Ovary (tissue), 7 donors: ENCODE measurements at regions not wholly inside any gene's neighbourhood (a gene's known extent, or its start where the extent isn't known, plus 50 kb on each side); places are given as distances from the start of the nearest gene placed in this dataset.
"Not testable (repeated sequence)": the region's sequence is repeated elsewhere in the genome, so short reads cannot be mapped to it uniquely, and the experiment has no call there.

Experiments used
- DNase-seq, 5 donors: peaks; one replicate each; pipeline ENCODE4 v3.0.0-alpha.2; 2019 to 2020
- H3K27ac ChIP-seq, 2 donors: fragments of 200-600 bp; one replicate each; pipeline versions ENCODE4 v1.5.1 to v1.8.0; 2019 to 2022
- H3K27me3 ChIP-seq: fragments of 200-600 bp; one replicate; pipeline ENCODE4 v1.8.0; 2022
- H3K36me3 ChIP-seq: fragments of 200-600 bp; sonication (generic); one replicate; pipeline ENCODE4 v1.5.1; 2019
- H3K4me1 ChIP-seq: one replicate; pipeline ENCODE4 v1.8.1; 2013; ENCODE audit warnings: mild to moderate bottlenecking, moderate library complexity; ENCODE audit not compliant: insufficient read depth
- H3K4me3 ChIP-seq: fragments of 200-600 bp; sonication (generic); one replicate; pipeline ENCODE4 v1.5.1; 2017
- H3K9me3 ChIP-seq, 2 donors: fragments of 200-600 bp in 1 of 2; sonication (generic) in 1 of 2; one replicate each; pipeline versions ENCODE4 v1.5.1 to v1.8.1; 2013 to 2019; ENCODE audit warnings: mild to moderate bottlenecking in 1 of 2, moderate library complexity in 1 of 2
- EP300 ChIP-seq: sonication (generic); formaldehyde crosslinking; IDR thresholded peaks from one replicate; pipeline ENCODE4 v1.6.1; 2017; ENCODE audit warnings: antibody characterized with exemption
- POLR2A ChIP-seq: fragments of 450-650 bp; IDR thresholded peaks from one replicate; pipeline ENCODE4 v1.6.1; 2017; ENCODE audit warnings: antibody characterized with exemption, mild to moderate bottlenecking, moderate library complexity
- WGBS, 3 donors: extraction: QIAGEN DNeasy Blood & Tissue Kit in 1 of 3; methylation state at CpG; one replicate each; pipeline versions ENCODE4 v1.1.5 to v1.1.7; 2013 to 2017; 5-methylcytosine and 5-hydroxymethylcytosine counted together
- intact Hi-C, 4 donors: fragments of 100-400 bp; cut with DNase I; formaldehyde crosslinking; loops; one replicate each; pipeline versions ENCODE4 v1.11.0 to v1.15.1; 2022 to 2023
- TF ChIP-seq, protein P1 (sequence below), 3 donors: fragments of 450-650 bp in 2 of 3; fragments of 200-600 bp in 1 of 3; IDR thresholded peaks; one replicate each; pipeline versions ENCODE4 v1.5.1 to v1.8.0; 2016 to 2022; ENCODE audit warnings: antibody characterized with exemption in 3 of 3, mild to moderate bottlenecking in 1 of 3
- donor health status: DM: no; HTN: no; CAD: no; lungs with moderate emphysema.
- donor health status: DM: no; HTN: no; CAD: no.
- donor health status: Bipolar disorder and iron deficiency.
- donor health status: DM: no; HTN: no; CAD: no.
- donor health status: DM: yes; HTN: yes; CAD: no.

DNA sequence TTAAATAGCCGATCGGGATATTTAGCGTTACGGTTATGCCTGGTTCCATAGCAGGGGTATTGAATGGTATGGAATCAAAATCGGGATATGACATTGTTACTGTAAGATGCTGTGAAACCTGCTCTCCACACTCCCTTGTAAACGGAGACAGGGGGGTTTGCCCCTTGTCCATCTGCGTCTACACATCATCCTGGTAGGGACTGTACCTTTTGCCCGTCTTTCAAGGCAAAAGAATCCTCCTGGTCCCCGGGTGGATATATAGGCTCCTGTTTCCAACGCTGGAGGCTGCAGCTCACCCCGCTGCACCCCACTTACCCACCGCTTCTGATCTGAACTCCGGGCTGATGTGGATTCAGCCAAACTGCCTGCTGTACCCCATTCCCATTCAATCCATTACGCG is 189.1 kb downstream of the SHOX start:
- H3K9me3 ChIP-seq: no peaks in the 10 kb centered on the region
- intact Hi-C loops: no loop called here
- no peak overlapping the region for H3K4me3 ChIP-seq
- WGBS, 3 donors: 89 to 94% (median 92%) methylated on average over 15 of the region's 15 CpGs
- no peaks in the 10 kb centered on the region for H3K27me3 ChIP-seq
- TF ChIP-seq, protein P1, sequence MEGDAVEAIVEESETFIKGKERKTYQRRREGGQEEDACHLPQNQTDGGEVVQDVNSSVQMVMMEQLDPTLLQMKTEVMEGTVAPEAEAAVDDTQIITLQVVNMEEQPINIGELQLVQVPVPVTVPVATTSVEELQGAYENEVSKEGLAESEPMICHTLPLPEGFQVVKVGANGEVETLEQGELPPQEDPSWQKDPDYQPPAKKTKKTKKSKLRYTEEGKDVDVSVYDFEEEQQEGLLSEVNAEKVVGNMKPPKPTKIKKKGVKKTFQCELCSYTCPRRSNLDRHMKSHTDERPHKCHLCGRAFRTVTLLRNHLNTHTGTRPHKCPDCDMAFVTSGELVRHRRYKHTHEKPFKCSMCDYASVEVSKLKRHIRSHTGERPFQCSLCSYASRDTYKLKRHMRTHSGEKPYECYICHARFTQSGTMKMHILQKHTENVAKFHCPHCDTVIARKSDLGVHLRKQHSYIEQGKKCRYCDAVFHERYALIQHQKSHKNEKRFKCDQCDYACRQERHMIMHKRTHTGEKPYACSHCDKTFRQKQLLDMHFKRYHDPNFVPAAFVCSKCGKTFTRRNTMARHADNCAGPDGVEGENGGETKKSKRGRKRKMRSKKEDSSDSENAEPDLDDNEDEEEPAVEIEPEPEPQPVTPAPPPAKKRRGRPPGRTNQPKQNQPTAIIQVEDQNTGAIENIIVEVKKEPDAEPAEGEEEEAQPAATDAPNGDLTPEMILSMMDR (IDR thresholded peaks at IDR 0.05): no peak
- no peak for TF ChIP-seq EP300
- no peak for TF ChIP-seq POLR2A
- DNase-seq: no peak
- no peak overlapping the region for H3K27ac ChIP-seq
- no peaks in the 10 kb centered on the region for H3K36me3 ChIP-seq
- no peaks in the 10 kb centered on the region for H3K4me1 ChIP-seq

DNA sequence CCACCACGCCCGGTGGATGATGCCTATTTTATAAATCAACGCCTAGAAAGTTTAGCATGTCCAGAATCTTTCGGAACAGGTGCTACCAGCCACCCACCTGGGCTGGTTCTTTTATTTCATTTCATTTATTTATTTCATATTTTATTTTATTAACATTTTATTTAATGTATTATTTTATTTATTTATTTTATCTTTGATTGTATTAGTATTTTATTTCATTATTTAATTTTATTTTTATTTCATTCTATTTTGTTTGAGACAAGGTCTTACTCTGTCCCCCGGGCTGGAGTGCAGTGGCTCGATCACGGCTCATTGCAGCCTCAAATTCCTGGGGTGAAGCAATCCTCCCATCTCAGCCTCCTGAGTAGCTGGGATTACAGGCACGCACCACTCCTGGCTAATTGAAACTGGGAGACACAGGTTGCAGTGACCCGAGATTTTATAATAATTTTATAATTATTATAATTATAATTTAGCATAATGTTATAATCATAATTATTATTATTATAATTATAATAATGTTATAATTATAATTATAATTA is 187.2 kb downstream of the SHOX start:
- Histone ChIP-seq H3K27me3 (no peaks in the 10 kb centered on the region), H3K36me3 (no peaks in the 10 kb centered on the region), H3K27ac (no peak overlapping the region), H3K4me1 (no peaks in the 10 kb centered on the region), H3K4me3 (no peak overlapping the region), H3K9me3 (no peaks in the 10 kb centered on the region)
- 90 to 95% (median 92%) methylated on average over 9 of the region's 9 CpGs for WGBS, 3 donors
- intact Hi-C loops: no loop called here
- DNase-seq: no peak
- TF ChIP-seq, protein P1 (IDR thresholded peaks at IDR 0.05): no peak
- TF ChIP-seq EP300 (no peak), POLR2A (no peak)

DNA sequence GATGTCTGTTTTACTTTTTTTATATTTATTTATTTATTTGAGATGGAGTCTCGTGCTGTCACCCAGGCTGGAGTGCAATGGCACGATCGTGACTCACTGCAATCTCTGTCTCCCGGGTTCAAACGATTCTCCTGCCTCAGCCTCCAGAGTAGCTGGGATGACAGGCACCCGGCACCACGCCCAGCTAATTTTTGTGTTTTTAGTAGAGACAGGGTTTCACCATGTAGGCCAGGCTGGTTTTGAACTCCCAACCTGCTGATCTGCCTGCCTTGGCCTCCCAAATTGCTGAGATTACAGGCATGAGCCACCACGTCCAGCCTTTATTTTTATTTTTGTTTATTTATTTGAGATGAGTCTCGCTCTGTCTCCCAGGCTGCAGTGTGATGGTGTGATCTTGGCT is 186.6 kb downstream of the SHOX start:
- H3K27me3 ChIP-seq, H3K27ac ChIP-seq, H3K4me3 ChIP-seq, H3K9me3 ChIP-seq, H3K36me3 ChIP-seq, H3K4me1 ChIP-seq, intact Hi-C loops, DNase-seq: not testable (repeated sequence)
- 85 to 90% (median 88%) methylated on average over 9 of the region's 9 CpGs for WGBS, 3 donors

DNA sequence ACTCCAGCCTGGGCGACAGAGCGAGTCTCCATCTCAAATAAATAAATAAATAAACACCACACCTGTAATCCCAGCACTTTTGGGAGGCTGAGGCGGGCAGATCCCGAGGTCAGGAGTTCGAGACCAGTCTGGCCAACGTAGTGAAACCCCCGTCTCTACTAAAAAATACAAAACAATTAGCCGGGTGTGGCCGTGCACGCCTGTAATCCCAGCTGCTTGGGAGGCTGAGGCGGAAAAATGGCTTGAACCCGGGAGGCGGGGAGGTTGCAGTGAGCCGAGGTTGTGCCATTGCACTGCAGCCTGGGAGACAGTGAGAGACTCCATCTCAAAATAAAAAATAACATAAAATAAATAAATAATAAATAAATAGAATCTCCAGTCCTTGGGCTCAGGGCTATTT is 185.8 kb downstream of the SHOX start:
- Histone ChIP-seq H3K4me3 (no peak overlapping the region), H3K9me3 (no peaks in the 10 kb centered on the region), H3K27ac (no peak overlapping the region), H3K36me3 (no peaks in the 10 kb centered on the region), H3K4me1 (no peaks in the 10 kb centered on the region), H3K27me3 (no peaks in the 10 kb centered on the region)
- no peak for TF ChIP-seq POLR2A
- TF ChIP-seq, protein P1 (IDR thresholded peaks at IDR 0.05): no peak
- no peak for TF ChIP-seq EP300
- intact Hi-C loops: no loop called here
- DNase-seq: no peak
- WGBS, 3 donors: 92 to 96% (median 94%) methylated on average over 14 of the region's 14 CpGs

DNA sequence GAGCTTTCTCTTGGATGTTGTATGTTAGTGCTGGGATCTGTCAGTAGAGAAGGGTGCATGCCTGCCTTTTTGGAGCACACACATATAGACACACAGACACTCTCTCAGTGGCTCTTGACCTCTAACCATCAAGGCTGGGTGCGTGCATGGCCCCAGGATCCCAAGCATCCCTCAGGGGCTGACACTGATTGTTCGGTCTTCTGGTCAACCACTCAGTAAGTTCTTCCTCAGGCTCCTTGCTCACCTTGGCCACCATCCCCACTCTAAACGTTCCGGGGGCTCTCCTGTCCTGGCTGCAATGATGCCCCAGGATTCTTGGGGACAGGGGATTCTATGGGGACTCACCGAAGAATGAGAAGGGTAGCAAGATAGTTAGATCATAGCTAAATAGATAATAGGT is 179.6 kb downstream of the SHOX start:
- WGBS, 3 donors: 86 to 89% (median 89%) methylated on average over 5 of the region's 5 CpGs
- Histone ChIP-seq H3K27me3 (no peaks in the 10 kb centered on the region), H3K9me3 (no peaks in the 10 kb centered on the region), H3K27ac (no peak overlapping the region), H3K4me1 (no peaks in the 10 kb centered on the region), H3K4me3 (no peak overlapping the region), H3K36me3 (no peaks in the 10 kb centered on the region)
- DNase-seq: no peak
- intact Hi-C loops: no loop called here
- TF ChIP-seq EP300: no peak
- TF ChIP-seq, protein P1 (IDR thresholded peaks at IDR 0.05): no peak
- TF ChIP-seq POLR2A: no peak
